Stomach (tissue), 8 donors: ENCODE measurements at regions not wholly inside any gene's neighbourhood (a gene's known extent, or its start where the extent isn't known, plus 50 kb on each side); places are given as distances from the start of the nearest gene placed in this dataset.

ENCODE experiments used
- DNase-seq, 2 donors: peaks; one replicate each; pipeline versions ENCODE4 v3.0.0 to v3.0.0-alpha.2; 2013 to 2019
- H3K27ac ChIP-seq, 5 donors: fragments of 200-600 bp in 4 of 5; sonication (generic) in 4 of 5; one replicate each; pipeline ENCODE4 v1.5.1; 2013 to 2019; ENCODE audit warnings: mild to moderate bottlenecking in 1 of 5, moderate library complexity in 1 of 5
- H3K27me3 ChIP-seq, 3 donors: fragments of 200-600 bp; sonication (generic); one replicate each; pipeline ENCODE4 v1.5.1; 2017 to 2019; ENCODE audit warnings: mixed run types in 1 of 3
- H3K36me3 ChIP-seq, 4 donors: fragments of 200-600 bp; sonication (generic); 1 replicate in 3 of 4; 2 replicates in 1 of 4; pipeline ENCODE4 v1.5.1; 2016 to 2019
- H3K4me1 ChIP-seq, 4 donors: fragments of 200-600 bp; sonication (generic); one replicate each; pipeline ENCODE4 v1.5.1; 2016 to 2019
- H3K4me3 ChIP-seq, 4 donors: fragments of 200-600 bp; sonication (generic) in 3 of 4; one replicate each; pipeline ENCODE4 v1.5.1; 2016 to 2019; ENCODE audit warnings: mild to moderate bottlenecking in 1 of 4
- H3K9me3 ChIP-seq, 4 donors: fragments of 200-600 bp; sonication (generic); one replicate each; pipeline ENCODE4 v1.5.1; 2016 to 2019
- CTCF ChIP-seq, 7 experiments: fragments of 450-650 bp in 4 of 7; fragments of 200-600 bp in 3 of 7; sonication (generic) in 3 of 7; IDR thresholded peaks; one replicate each; pipeline ENCODE4 v1.5.1; 2016 to 2019; ENCODE audit warnings: antibody characterized with exemption in 7 of 7, control low read depth in 2 of 7, mild to moderate bottlenecking in 1 of 7
- EP300 ChIP-seq: sonication (generic); formaldehyde crosslinking; IDR thresholded peaks from one replicate; pipeline ENCODE4 v1.6.1; 2017; ENCODE audit warnings: antibody characterized with exemption
- POLR2A ChIP-seq, 4 donors: fragments of 450-650 bp; IDR thresholded peaks; one replicate each; pipeline ENCODE4 v1.6.1; 2016; ENCODE audit warnings: antibody characterized with exemption in 4 of 4, control low read depth in 2 of 4, mild to moderate bottlenecking in 1 of 4, moderate library complexity in 1 of 4
- POLR2AphosphoS5 ChIP-seq, 3 donors: sonication (generic); formaldehyde crosslinking; IDR thresholded peaks; one replicate each; pipeline ENCODE4 v1.6.1; 2016; ENCODE audit warnings: antibody characterized with exemption in 3 of 3
- WGBS, 5 donors: extraction: QIAGEN DNeasy Blood & Tissue Kit in 3 of 5; methylation state at CpG; one replicate each; pipeline versions ENCODE4 v1.1.5 to v1.1.7; 2013 to 2018; 5-methylcytosine and 5-hydroxymethylcytosine counted together
- intact Hi-C: fragments of 100-400 bp; cut with DNase I; formaldehyde crosslinking; loops from one replicate; pipeline ENCODE4 v1.15.1; 2023; ENCODE audit warnings: low total_unique reads
- small RNA-seq, 4 donors: library from RNA; depleted of rRNA; stranded (forward); fragments of <200 nt; gene quantifications; one replicate each; pipeline ENCODE3, GENCODE V24; 2016
- donor health status: healthy with polysubstance abuse.
- donor health status: Bipolar disorder and iron deficiency.
- donor health status: healthy.

- intact Hi-C loops, result no loop called here
Measured at GRCh38 chr18:25001803-25002202, 350.2 kb downstream of the ZNF521 start.

GRCh38 chr18:25005541-25006403, 346.2 kb downstream of the ZNF521 start:
- Histone ChIP-seq H3K27me3 (no peaks in the 10 kb centered on the region), H3K36me3 (no peaks in the 10 kb centered on the region), H3K27ac (no peak overlapping the region), H3K4me3 (no peak overlapping the region), H3K9me3 (peaks cover 0 to 12% (median 4%) of the 10 kb centered on the region in 4 donors), H3K4me1 (no peaks in the 10 kb centered on the region)
- WGBS, 5 donors, result 45 to 55% (median 52%) methylated on average over 6 of the region's 6 CpGs
- intact Hi-C loops, result no loop called here
- DNase-seq, result no peak
- TF ChIP-seq CTCF (IDR thresholded peaks at IDR 0.05) (no peak), POLR2AphosphoS5 (IDR thresholded peaks at IDR 0.05) (no peak), EP300 (no peak), POLR2A (IDR thresholded peaks at IDR 0.05) (no peak)

More at GRCh38 chr18:25001803-25002202, 350.2 kb downstream of the ZNF521 start:
- Histone ChIP-seq H3K36me3 (no peaks in the 10 kb centered on the region), H3K27ac (no peak overlapping the region), H3K27me3 (no peaks in the 10 kb centered on the region), H3K9me3 (peaks cover 0 to 14% (median 8%) of the 10 kb centered on the region in 4 donors), H3K4me1 (no peaks in the 10 kb centered on the region), H3K4me3 (no peak overlapping the region)
- TF ChIP-seq POLR2AphosphoS5 (IDR thresholded peaks at IDR 0.05) (no peak), EP300 (no peak), POLR2A (IDR thresholded peaks at IDR 0.05) (no peak)
- WGBS, 5 donors, result 78 to 87% (median 79%) methylated on average over 2 of the region's 2 CpGs
- no peak for DNase-seq

- Histone ChIP-seq H3K4me1 (no peaks in the 10 kb centered on the region), H3K4me3 (no peak overlapping the region), H3K27ac (no peak overlapping the region), H3K36me3 (no peaks in the 10 kb centered on the region), H3K27me3 (no peaks in the 10 kb centered on the region), H3K9me3 (peaks cover 0 to 12% (median 4%) of the 10 kb centered on the region in 4 donors)
- intact Hi-C loops, result no loop called here
- WGBS, 5 donors, result 80 to 93% (median 88%) methylated on average over 4 of the region's 4 CpGs
- DNase-seq, result no peak
- TF ChIP-seq POLR2A (IDR thresholded peaks at IDR 0.05) (no peak), CTCF (IDR thresholded peaks at IDR 0.05) (no peak), EP300 (no peak), POLR2AphosphoS5 (IDR thresholded peaks at IDR 0.05) (no peak)
Measured at GRCh38 chr18:25010623-25011374, 341.2 kb downstream of the ZNF521 start.

Small RNA genes in the stretch of these regions (small RNA-seq; reads per million reads assigned to genes)
- gene PPIAP57, result 0 reads per million in 4 donors
